ENCODE measurements at regions not wholly inside any gene's neighbourhood (a gene's known extent, or its start where the extent isn't known, plus 50 kb on each side); places are given as distances from the start of the nearest gene placed in this dataset.

DNA sequence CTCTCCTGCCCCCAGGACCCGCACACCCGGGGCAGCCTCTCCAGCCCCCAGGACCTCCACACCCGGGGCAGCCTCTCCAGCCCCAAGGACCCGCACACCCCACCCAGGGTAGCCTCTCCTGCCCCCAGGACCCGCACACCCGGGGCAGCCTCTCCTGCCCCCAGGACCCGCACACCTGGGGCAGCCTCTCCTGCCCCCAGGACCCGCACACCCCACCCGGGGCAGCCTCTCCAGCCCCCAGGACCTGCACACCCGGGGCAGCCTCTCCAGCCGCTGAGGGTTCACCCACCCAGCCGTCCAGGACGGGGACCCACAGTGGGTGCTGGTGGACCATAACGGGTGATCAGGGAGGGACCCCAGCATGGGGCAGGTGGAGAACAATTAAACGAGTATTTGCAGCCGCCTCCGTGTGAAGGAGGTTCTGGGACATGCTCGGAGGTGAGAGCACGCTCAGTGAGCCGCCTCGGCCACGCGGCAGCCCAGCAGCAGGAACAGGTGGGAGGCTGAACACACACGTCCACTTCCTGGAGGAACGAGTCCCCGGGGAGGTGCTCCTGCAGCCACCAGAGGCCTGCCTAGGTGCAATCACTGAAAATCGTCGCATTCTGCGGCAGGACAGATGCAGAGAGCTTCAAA, 107.9 kb downstream of the PDGFA start:
- Histone ChIP-seq H3K36me3 (ENCODE audit: control insufficient read depth in 4 of 4, insufficient read depth in 4 of 4, low read length in 4 of 4) (no peaks in the 10 kb centered on the region), H3K9ac (ENCODE audit: insufficient read depth in 1 of 2, low read length in 2 of 2) (no peak overlapping the region), H3K4me1 (ENCODE audit: control insufficient read depth in 5 of 5, insufficient read depth in 5 of 5, low read length in 5 of 5) (no peaks in the 10 kb centered on the region), H3K9me3 (ENCODE audit: control insufficient read depth in 4 of 4, insufficient read depth in 3 of 4, low read length in 3 of 4) (no peaks in the 10 kb centered on the region), H3K27ac (ENCODE audit: low read depth in 1 of 2, low read length in 1 of 2) (no peak overlapping the region), H3K4me3 (no peak overlapping the region), H3K27me3 (ENCODE audit: control insufficient read depth in 3 of 3, insufficient read depth in 3 of 3, low read length in 2 of 3) (peaks cover 0 to 4% (median 3%) of the 10 kb centered on the region in 3 donors)
- 72 to 78% methylated on average over 29 of the region's 29 CpGs for WGBS, 2 donors
- ATAC-seq (ENCODE audit: insufficient read depth, low FRiP score) (no peak), DNase-seq (no peak)
- TF ChIP-seq, protein P1, sequence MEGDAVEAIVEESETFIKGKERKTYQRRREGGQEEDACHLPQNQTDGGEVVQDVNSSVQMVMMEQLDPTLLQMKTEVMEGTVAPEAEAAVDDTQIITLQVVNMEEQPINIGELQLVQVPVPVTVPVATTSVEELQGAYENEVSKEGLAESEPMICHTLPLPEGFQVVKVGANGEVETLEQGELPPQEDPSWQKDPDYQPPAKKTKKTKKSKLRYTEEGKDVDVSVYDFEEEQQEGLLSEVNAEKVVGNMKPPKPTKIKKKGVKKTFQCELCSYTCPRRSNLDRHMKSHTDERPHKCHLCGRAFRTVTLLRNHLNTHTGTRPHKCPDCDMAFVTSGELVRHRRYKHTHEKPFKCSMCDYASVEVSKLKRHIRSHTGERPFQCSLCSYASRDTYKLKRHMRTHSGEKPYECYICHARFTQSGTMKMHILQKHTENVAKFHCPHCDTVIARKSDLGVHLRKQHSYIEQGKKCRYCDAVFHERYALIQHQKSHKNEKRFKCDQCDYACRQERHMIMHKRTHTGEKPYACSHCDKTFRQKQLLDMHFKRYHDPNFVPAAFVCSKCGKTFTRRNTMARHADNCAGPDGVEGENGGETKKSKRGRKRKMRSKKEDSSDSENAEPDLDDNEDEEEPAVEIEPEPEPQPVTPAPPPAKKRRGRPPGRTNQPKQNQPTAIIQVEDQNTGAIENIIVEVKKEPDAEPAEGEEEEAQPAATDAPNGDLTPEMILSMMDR (IDR thresholded peaks at IDR 0.05; ENCODE audit: control extremely low read depth, extremely low read depth) = no peak

DNA sequence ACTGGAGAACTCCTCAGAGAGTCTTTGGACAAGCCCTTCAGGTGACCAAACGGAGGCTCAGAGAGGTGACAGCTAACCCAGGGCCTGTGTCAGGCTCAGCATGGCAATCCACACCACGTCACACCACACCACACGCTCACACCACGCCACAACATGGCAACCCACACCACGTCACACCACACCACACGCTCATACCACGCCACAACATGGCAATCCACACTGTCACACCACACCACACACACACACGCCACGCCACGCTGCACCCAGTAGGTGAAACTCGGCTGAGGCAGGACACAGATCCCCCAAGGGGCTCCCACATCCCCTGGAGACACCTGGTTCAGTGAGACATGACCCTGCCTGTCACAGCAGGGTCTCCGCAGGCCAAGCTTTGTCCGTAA, 107.3 kb downstream of the PDGFA start:
- H3K4me1 ChIP-seq (ENCODE audit: control insufficient read depth in 5 of 5, insufficient read depth in 5 of 5, low read length in 5 of 5) = no peaks in the 10 kb centered on the region
- no peak overlapping the region for H3K27ac ChIP-seq (ENCODE audit: low read depth in 1 of 2, low read length in 1 of 2)
- H3K36me3 ChIP-seq (ENCODE audit: control insufficient read depth in 4 of 4, insufficient read depth in 4 of 4, low read length in 4 of 4) = no peaks in the 10 kb centered on the region
- 93 to 95% methylated on average over 13 of the region's 13 CpGs for WGBS, 2 donors
- H3K9me3 ChIP-seq (ENCODE audit: control insufficient read depth in 4 of 4, insufficient read depth in 3 of 4, low read length in 3 of 4) = peaks cover 0 to 4% (median 0%) of the 10 kb centered on the region in 4 donors
- peaks cover 0 to 4% (median 3%) of the 10 kb centered on the region in 3 donors for H3K27me3 ChIP-seq (ENCODE audit: control insufficient read depth in 3 of 3, insufficient read depth in 3 of 3, low read length in 2 of 3)
- ATAC-seq (ENCODE audit: insufficient read depth, low FRiP score) (no peak), DNase-seq (no peak)
- H3K4me3 ChIP-seq = no peak overlapping the region
- H3K9ac ChIP-seq (ENCODE audit: insufficient read depth in 1 of 2, low read length in 2 of 2) = no peak overlapping the region
- TF ChIP-seq, protein P1 (IDR thresholded peaks at IDR 0.05; ENCODE audit: control extremely low read depth, extremely low read depth) = no peak

DNA sequence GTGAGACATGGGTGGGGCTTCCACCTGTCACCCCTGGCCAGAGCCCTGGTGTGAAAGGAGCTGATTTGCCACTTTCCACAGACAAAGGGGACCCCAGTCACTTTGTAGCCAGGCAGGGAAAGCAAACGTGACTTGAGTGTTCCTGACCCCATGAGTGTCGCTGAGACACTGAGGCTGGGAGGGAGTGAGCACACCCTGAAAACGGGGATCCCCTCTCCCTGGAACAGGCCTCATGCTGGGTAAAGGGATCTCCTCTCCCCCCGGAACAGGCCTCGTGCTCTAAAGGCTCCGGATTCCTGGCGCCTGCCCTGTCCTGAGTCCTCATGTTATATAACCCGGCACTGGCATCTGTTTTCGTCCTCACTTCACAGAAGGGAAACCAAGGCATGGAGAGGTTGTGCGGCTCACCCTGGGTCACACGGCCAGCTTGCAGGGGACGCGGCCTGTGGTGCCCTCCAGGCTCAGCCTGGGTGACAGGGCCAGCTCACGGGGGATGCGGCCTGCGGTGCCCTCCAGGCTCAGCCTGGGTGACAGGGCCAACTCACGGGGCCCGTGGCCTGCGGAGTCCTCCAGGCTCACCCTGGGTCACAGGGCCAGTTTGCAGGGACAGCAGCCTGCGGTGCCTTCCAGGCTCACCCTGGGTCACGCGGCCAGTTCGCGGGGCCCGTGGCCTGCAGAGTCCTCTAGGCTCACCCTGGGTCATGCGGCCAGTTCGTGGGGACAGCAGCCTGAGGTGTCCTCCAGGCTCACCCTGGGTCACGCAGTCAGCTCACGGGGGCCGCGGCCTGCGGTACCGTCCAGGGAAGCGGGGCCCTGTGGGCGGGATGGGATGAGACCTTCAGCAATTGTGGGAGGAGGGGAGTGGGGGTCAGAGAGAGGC, 104.7 kb downstream of the PDGFA start:
- no peak overlapping the region for H3K4me3 ChIP-seq
- no peaks in the 10 kb centered on the region for H3K4me1 ChIP-seq (ENCODE audit: control insufficient read depth in 5 of 5, insufficient read depth in 5 of 5, low read length in 5 of 5)
- H3K27ac ChIP-seq (ENCODE audit: low read depth in 1 of 2, low read length in 1 of 2) = no peak overlapping the region
- ATAC-seq (ENCODE audit: insufficient read depth, low FRiP score) (no peak), DNase-seq (no peak)
- 95 to 96% methylated on average over 35 of the region's 35 CpGs for WGBS, 2 donors
- peaks cover 0 to 4% (median 0%) of the 10 kb centered on the region in 3 donors for H3K27me3 ChIP-seq (ENCODE audit: control insufficient read depth in 3 of 3, insufficient read depth in 3 of 3, low read length in 2 of 3)
- H3K9me3 ChIP-seq (ENCODE audit: control insufficient read depth in 4 of 4, insufficient read depth in 3 of 4, low read length in 3 of 4) = peaks cover 0 to 17% (median 3%) of the 10 kb centered on the region in 4 donors
- no peak overlapping the region for H3K9ac ChIP-seq (ENCODE audit: insufficient read depth in 1 of 2, low read length in 2 of 2)
- H3K36me3 ChIP-seq (ENCODE audit: control insufficient read depth in 4 of 4, insufficient read depth in 4 of 4, low read length in 4 of 4) = no peaks in the 10 kb centered on the region
- TF ChIP-seq, protein P1 (IDR thresholded peaks at IDR 0.05; ENCODE audit: control extremely low read depth, extremely low read depth) = no peak

Data from lung (tissue), 11 donors.